RPMI8226 (cell line): ENCODE measurements at regions not wholly inside any gene's neighbourhood (a gene's known extent, or its start where the extent isn't known, plus 50 kb on each side); places are given as distances from the start of the nearest gene placed in this dataset.

ENCODE experiments used
- DNase-seq: peaks from one replicate; pipeline ENCODE4 v3.0.0-alpha.2; 2015

GRCh38 chr12:74917743-74918142, 291.9 kb downstream of the KCNC2 start:
- DNase-seq: no peak

GRCh38 chr12:74918291-74918690, 291.3 kb downstream of the KCNC2 start:
- no peak for DNase-seq

DNA sequence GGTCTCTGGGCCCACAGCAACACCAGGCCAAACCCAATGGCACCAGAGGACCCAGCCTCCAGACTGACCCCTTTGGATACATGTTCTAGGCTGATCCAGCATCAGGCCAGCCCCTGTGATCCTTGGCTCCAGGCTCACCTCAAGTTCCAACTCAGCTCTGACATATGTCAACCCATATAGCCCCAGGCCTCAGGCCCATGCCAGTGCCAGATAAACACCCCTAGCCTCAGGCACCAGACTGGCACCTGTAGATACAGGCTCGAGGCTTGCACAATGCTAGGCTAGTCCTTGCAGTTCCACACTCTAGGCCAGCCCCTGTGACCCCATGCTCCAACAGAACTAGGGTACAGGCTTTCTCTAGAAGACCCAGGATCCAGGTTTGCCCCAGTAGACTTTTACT, 287.5 kb downstream of the KCNC2 start:
- DNase-seq: no peak

GRCh38 chr12:74922642-74923041, 287.0 kb downstream of the KCNC2 start:
- no peak for DNase-seq

GRCh38 chr12:74941670-74942069, 268.0 kb downstream of the KCNC2 start:
- no peak for DNase-seq

DNA sequence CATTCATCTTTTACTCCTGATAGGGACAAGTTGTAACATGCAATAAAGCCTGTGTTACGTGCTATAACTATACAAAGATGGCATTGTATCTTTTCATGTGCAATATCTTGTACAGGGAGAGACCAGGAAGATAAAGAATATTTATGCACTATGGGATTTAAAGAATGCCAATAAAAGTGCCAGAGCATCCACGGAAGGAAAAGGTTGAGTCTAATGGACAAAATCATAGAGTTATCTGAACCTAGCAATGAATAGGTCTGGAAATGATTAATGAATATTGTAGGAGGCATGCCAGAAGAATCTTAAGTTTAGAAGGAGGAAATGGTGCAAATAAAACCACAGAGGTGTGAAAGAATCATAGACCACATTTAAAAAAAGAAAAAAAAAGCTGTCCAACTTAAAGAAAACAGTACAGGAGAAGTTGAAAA, 263.9 kb downstream of the KCNC2 start:
- DNase-seq: no peak

GRCh38 chr12:74953697-74954096, 255.9 kb downstream of the KCNC2 start:
- DNase-seq: no peak

GRCh38 chr12:74957231-74957630, 252.4 kb downstream of the KCNC2 start:
- no peak for DNase-seq

GRCh38 chr12:74957634-74958033, 252.0 kb downstream of the KCNC2 start:
- DNase-seq: no peak

GRCh38 chr12:74959657-74960056, 250.0 kb downstream of the KCNC2 start:
- no peak for DNase-seq

DNA sequence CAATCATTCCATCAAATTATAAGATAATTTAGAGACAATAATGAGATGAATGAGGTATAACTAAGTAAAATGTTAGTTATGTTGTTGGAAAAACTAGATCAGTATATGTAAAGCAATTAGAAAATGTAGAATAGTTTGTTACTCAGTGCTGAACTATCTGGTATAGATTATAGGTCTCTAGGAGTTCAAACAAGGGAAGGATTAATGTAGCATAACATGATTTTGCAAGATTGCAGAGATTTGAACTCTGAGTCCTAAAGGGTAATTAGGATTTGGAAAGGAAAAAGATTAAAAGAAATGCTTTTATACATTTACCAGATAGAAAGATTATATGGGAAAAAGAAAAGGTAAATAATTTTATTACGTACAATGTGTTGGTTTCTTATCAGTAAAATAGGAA, 246.3 kb downstream of the KCNC2 start:
- no peak for DNase-seq

DNA sequence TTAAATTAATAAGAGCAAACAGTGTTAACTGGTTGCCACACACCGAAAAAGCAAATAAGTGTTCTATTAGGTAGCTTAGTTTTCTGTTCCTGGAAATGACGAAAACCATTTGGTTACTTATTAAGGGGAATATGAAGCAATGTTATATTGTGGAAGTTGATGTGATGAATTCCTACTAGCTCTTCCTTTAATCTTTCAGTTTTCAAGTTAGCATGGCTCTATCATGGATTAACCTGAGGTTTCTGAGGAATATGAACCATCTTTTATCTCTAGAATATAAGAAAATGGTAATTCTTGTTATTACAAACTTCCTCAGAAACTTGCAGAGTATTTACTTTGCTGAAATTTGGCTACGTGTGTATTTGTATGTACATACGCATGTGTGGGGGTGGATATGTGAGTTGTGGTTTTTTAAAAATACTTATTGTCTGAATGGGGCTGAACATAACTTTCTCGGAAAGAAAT, 245.7 kb downstream of the KCNC2 start:
- DNase-seq: no peak

GRCh38 chr12:74964390-74964789, 245.2 kb downstream of the KCNC2 start:
- no peak for DNase-seq

DNA sequence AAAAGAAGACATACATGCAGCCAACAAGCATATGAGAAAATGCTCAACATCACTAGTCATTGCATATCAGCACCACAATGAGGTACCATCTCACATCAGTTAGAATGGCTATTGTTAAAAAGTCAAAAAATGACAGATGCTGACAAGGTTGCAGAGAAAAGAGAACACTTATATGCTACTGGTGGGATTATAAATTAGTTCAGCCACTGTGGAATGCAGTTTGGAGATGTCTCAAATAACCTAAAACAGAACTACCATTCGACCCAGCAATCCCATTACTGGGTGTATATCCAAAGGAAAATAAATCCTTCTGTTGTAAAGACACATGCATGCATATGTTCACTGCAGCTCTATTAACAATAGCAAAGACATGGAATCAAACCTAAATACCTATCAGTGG, 238.4 kb downstream of the KCNC2 start:
- no peak for DNase-seq

DNA sequence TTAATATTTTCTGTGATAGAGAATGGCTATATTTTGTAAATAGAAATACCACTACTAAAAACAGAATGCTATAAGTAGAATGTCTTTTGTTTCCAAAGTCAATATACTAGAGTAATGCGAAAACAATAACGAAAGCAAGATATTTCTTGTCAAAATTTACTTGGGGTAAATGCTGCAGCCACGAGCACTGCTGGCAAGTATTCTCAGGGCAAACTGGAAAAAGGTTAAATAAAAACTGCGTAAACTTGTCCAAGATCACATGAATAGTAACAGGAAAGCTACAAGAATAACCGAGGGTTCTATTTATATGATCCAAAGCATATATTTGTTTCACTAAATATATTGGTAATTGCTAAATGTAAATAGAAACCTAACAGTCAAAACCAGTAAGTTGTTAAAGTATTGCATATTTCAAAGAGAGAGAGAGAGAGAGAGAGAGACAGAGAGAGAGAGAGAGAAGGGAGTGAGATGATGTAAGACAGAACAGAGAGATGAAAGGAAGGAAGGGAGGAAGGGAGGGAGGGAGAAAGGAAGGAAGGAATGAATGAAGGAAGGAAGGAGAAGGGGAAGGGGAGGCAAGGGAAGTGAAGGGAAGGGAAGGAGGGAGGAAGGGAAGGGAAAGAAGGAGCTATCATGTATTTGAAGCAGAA, 231.7 kb downstream of the KCNC2 start:
- DNase-seq: no peak

- DNase-seq: no peak
Measured at GRCh38 chr12:74980510-74980909, 229.1 kb downstream of the KCNC2 start.

GRCh38 chr12:74981541-74981940, 228.1 kb downstream of the KCNC2 start:
- no peak for DNase-seq

GRCh38 chr12:74983917-74984316, 225.7 kb downstream of the KCNC2 start:
- DNase-seq: no peak

DNA sequence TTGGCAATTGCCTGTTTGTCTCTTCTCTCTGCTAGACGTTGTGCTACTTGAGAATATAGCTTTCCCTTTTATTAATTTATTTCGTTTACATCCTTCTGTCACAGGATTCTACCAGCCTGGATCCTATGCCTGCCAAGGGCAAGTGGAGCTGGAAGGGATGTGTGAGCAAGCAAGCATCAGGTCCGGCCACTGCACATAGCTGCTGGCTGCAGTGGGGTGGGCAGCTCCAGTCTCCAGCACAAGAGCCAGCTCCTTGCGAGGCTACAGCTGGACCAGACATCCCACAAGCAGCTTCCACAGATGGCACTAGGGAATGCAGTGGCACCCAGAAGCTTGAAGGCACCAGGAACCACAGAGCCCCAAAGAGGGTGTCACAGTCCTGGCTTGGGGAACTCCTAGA, 225.0 kb downstream of the KCNC2 start:
- DNase-seq: no peak

DNA sequence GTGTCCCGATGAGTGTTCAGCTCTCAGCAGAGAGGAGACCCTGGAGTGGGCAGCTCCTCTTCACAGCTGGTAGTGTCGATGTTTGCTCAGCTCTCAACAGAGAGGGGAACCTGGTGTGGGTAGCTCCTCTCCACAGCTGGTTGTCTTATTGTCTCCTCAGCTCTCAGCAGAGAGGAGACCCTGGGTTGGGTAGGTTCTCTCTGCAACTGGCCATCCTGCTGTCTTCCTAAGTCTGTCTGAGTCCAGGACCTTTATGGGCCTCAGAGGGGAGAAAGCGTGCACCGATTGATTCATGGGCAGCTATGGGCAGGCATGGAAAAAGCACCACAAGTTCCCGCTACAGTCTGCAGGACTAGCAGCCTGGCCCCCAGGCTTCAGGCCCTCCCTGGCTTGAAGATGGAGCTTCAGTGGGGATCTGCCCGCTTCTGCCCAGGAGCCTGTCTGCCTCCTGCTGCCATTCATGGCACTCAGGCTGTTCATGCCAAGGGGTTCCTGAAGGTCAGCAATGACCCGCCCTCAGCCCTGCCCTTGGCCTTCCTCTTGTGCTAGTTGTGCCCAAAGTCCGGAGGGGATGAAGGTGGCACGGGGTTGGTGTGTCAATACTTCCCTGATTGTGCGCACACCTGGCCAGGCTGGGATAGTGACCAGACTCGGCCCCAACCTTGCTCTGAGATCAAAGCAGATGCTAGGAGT, 224.2 kb downstream of the KCNC2 start:
- no peak for DNase-seq

DNA sequence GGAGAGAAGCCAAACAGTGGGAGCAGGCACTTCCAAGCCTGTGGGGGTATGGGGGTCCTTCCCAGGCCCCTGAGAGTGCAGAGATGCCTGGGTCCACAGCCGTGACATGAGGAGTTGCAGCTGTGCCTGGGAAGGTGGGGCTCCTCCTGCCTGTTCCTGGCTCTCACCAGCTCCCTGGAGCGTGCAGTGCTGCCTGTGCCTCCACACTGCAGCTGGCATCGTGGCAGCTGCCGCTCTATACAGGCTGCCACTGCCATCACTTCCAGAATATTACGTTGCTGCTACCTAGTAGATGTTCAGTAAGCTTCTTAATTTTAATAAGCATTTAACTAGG, 223.7 kb downstream of the KCNC2 start:
- no peak for DNase-seq

- no peak for DNase-seq
Measured at GRCh38 chr12:74988156-74988555, 221.5 kb downstream of the KCNC2 start.
